Loucy (cell line): ENCODE measurements at regions not wholly inside any gene's neighbourhood (a gene's known extent, or its start where the extent isn't known, plus 50 kb on each side); places are given as distances from the start of the nearest gene placed in this dataset.

Experiments used
- CTCF ChIP-seq: fragments of 200-600 bp; sonication (generic); conservative IDR thresholded peaks from 2 replicates; pipeline ENCODE4 v1.5.1; 2014; ENCODE audit warnings: mild to moderate bottlenecking, antibody characterized with exemption, low read length
- EZH2phosphoT487 ChIP-seq: fragments of 200-600 bp; IDR thresholded peaks from 2 replicates; pipeline ENCODE4 v1.6.1; 2018; ENCODE audit warnings: antibody characterized with exemption, mild to moderate bottlenecking, moderate library complexity, borderline replicate concordance

- TF ChIP-seq CTCF (no peak), EZH2phosphoT487 (no peak)
These were observed 200.5 kb upstream of the EDIL3 start for GRCh38 chr5:84585218-84585617.
